Neural cell (in vitro differentiated cells): ENCODE measurements at regions not wholly inside any gene's neighbourhood (a gene's known extent, or its start where the extent isn't known, plus 50 kb on each side); places are given as distances from the start of the nearest gene placed in this dataset.

Experiments used
- H2AFZ ChIP-seq: fragments of 200-600, 300-800 bp; sonication (generic), shearing (Covaris generic); 2 replicates; pipeline ENCODE4 v1.6.0; 2014; ENCODE audit warnings: low read depth, mild to moderate bottlenecking, antibody characterized with exemption, low read length, moderate library complexity
- H3F3A ChIP-seq: fragments of 200-600 bp; shearing (Covaris generic); 2 replicates; pipeline ENCODE4 v1.6.1; 2016; ENCODE audit warnings: mild to moderate bottlenecking, moderate library complexity, mixed read lengths, antibody characterized with exemption, low read length; ENCODE audit not compliant: insufficient read depth, poor library complexity, severe bottlenecking
- H3K27ac ChIP-seq: fragments of 200-600, 300-800 bp; sonication (generic), shearing (Covaris generic); 2 replicates; pipeline ENCODE4 v1.5.1; 2014; ENCODE audit warnings: mild to moderate bottlenecking, low read length, moderate library complexity
- H3K27me3 ChIP-seq: fragments of 300-800, 200-600 bp; sonication (generic), shearing (Covaris generic); 2 replicates; pipeline ENCODE4 v1.6.0; 2014; ENCODE audit warnings: mild to moderate bottlenecking, low read depth, low read length, moderate library complexity; ENCODE audit not compliant: insufficient read depth
- H3K36me3 ChIP-seq: fragments of 300-800, 200-600 bp; sonication (generic), shearing (Covaris generic); 2 replicates; pipeline ENCODE4 v1.5.1; 2014; ENCODE audit warnings: mild to moderate bottlenecking, antibody characterized with exemption, low read length, moderate library complexity; ENCODE audit not compliant: insufficient read depth
- H3K4me2 ChIP-seq: fragments of 300-800, 200-600 bp; sonication (generic), shearing (Covaris generic); 2 replicates; pipeline ENCODE4 v1.6.0; 2014; ENCODE audit warnings: mild to moderate bottlenecking, low read length
- H3K4me3 ChIP-seq: fragments of 300-800, 200-600 bp; sonication (generic), shearing (Covaris generic); 2 replicates; pipeline ENCODE4 v1.5.1; 2014; ENCODE audit warnings: mild to moderate bottlenecking, low read length, moderate library complexity
- H3K79me2 ChIP-seq: fragments of 200-600 bp; shearing (Covaris generic); replicated peaks from 2 replicates; pipeline ENCODE4 v1.6.0; 2014; ENCODE audit warnings: mild to moderate bottlenecking, low read length, moderate library complexity; ENCODE audit not compliant: insufficient read depth
- H3K9ac ChIP-seq: fragments of 300-800, 200-600 bp; sonication (generic), shearing (Covaris generic); 2 replicates; pipeline ENCODE4 v1.6.1; 2016; ENCODE audit warnings: mild to moderate bottlenecking, low read length, mixed read lengths
- H3K9me2 ChIP-seq: fragments of 200-600 bp; shearing (Covaris generic); 2 replicates; pipeline ENCODE4 v1.6.1; 2016; ENCODE audit warnings: mild to moderate bottlenecking, low read length, mixed read lengths; ENCODE audit not compliant: insufficient read depth
- H3K9me3 ChIP-seq: fragments of 200-600, 300-800 bp; sonication (generic), shearing (Covaris generic); 2 replicates; pipeline ENCODE4 v1.6.1; 2016; ENCODE audit warnings: mild to moderate bottlenecking, mixed run types, low read length, moderate library complexity, mixed read lengths
- H4K20me1 ChIP-seq: fragments of 200-600 bp; shearing (Covaris generic); 2 replicates; pipeline ENCODE4 v1.6.1; 2016; ENCODE audit warnings: mild to moderate bottlenecking, mixed run types; ENCODE audit not compliant: insufficient read depth
- CTCF ChIP-seq: fragments of 450-650 bp; IDR thresholded peaks from 2 replicates; pipeline ENCODE4 v1.5.1; 2014; ENCODE audit warnings: antibody characterized with exemption, mild to moderate bottlenecking, moderate library complexity; ENCODE audit not compliant: poor library complexity, severe bottlenecking
- EP300 ChIP-seq: fragments of 450-650 bp; conservative IDR thresholded peaks from 2 replicates; pipeline ENCODE4 v1.6.1; 2014; ENCODE audit warnings: antibody characterized with exemption, mild to moderate bottlenecking, moderate library complexity; ENCODE audit not compliant: poor library complexity, severe bottlenecking
- EZH2 ChIP-seq: fragments of 200-600, 300-800 bp; shearing (Covaris generic), sonication (generic); IDR thresholded peaks from 2 replicates; pipeline ENCODE4 v1.6.1; 2014; ENCODE audit warnings: antibody characterized with exemption, low read length, borderline replicate concordance, mild to moderate bottlenecking; ENCODE audit not compliant: insufficient read depth, poor library complexity, severe bottlenecking
- MXI1 ChIP-seq: fragments of 450-650 bp; conservative IDR thresholded peaks from 2 replicates; pipeline ENCODE4 v1.6.1; 2014; ENCODE audit warnings: antibody characterized with exemption, mild to moderate bottlenecking; ENCODE audit not compliant: poor library complexity, severe bottlenecking
- POLR2AphosphoS5 ChIP-seq: IDR thresholded peaks from 2 replicates; pipeline ENCODE4 v1.6.1; 2012
- RAD21 ChIP-seq: fragments of 450-650 bp; conservative IDR thresholded peaks from 2 replicates; pipeline ENCODE4 v1.6.1; 2014; ENCODE audit warnings: antibody characterized with exemption, mild to moderate bottlenecking, moderate library complexity
- REST ChIP-seq: IDR thresholded peaks from 2 replicates; pipeline ENCODE4 v1.6.1; 2012; ENCODE audit warnings: borderline replicate concordance
- SMC3 ChIP-seq: fragments of 450-650 bp; conservative IDR thresholded peaks from 2 replicates; pipeline ENCODE4 v1.6.1; 2014; ENCODE audit warnings: antibody characterized with exemption, mild to moderate bottlenecking, moderate library complexity; ENCODE audit not compliant: poor library complexity
- TAF1 ChIP-seq: IDR thresholded peaks from 2 replicates; pipeline ENCODE4 v1.6.1; 2012; ENCODE audit warnings: low read depth

GRCh38 chr17:71760062-71760720, 360.6 kb upstream of the SOX9 start:
- no peaks in the 10 kb centered on the region for H3F3A ChIP-seq
- no peaks in the 10 kb centered on the region for H3K79me2 ChIP-seq
- no peak overlapping the region for H3K4me3 ChIP-seq
- no peak overlapping the region for H3K27ac ChIP-seq
- H3K9ac ChIP-seq = no peak overlapping the region
- TF ChIP-seq SMC3 (no peak), TAF1 (no peak), RAD21 (no peak), EP300 (no peak), MXI1 (no peak), POLR2AphosphoS5 (no peak), REST (no peak), CTCF (no peak), EZH2 (no peak)
- no peaks in the 10 kb centered on the region for H3K27me3 ChIP-seq
- H3K36me3 ChIP-seq = no peaks in the 10 kb centered on the region
- no peaks in the 10 kb centered on the region for H4K20me1 ChIP-seq
- H2AFZ ChIP-seq = no peak overlapping the region
- H3K9me2 ChIP-seq = no peaks in the 10 kb centered on the region
- H3K4me2 ChIP-seq = no peak overlapping the region
- H3K9me3 ChIP-seq = no peaks in the 10 kb centered on the region

- no peak for TF ChIP-seq CTCF
- no peak for TF ChIP-seq MXI1
- TF ChIP-seq REST = no peak
- no peak for TF ChIP-seq RAD21
- no peak for TF ChIP-seq EZH2
- no peak for TF ChIP-seq POLR2AphosphoS5
- TF ChIP-seq SMC3 = no peak
- no peak for TF ChIP-seq TAF1
- no peak for TF ChIP-seq EP300
- Histone ChIP-seq H3K36me3 (no peaks in the 10 kb centered on the region), H3K4me2 (no peak overlapping the region), H3K79me2 (no peaks in the 10 kb centered on the region), H2AFZ (no peak overlapping the region), H3K27me3 (no peaks in the 10 kb centered on the region), H3K9me3 (no peaks in the 10 kb centered on the region), H3K27ac (no peak overlapping the region), H4K20me1 (no peaks in the 10 kb centered on the region), H3K9ac (no peak overlapping the region), H3K9me2 (no peaks in the 10 kb centered on the region), H3F3A (no peaks in the 10 kb centered on the region), H3K4me3 (no peak overlapping the region)
Measured at GRCh38 chr17:71762526-71762925, 358.3 kb upstream of the SOX9 start.
